ENCODE measurements at regions not wholly inside any gene's neighbourhood (a gene's known extent, or its start where the extent isn't known, plus 50 kb on each side); places are given as distances from the start of the nearest gene placed in this dataset.

- TF ChIP-seq EGR1 (IDR thresholded peaks at IDR 0.05; ENCODE audit: borderline replicate concordance, low read depth, low read length) (no peak), SP1 (IDR thresholded peaks at IDR 0.05; ENCODE audit: low read depth, low read length) (no peak)
Observed at GRCh38 chr2:190782264-190782663, 98.4 kb upstream of the GLS start (continued).
